Erythroblast (primary cell): ENCODE measurements at regions not wholly inside any gene's neighbourhood (a gene's known extent, or its start where the extent isn't known, plus 50 kb on each side); places are given as distances from the start of the nearest gene placed in this dataset.

Experiments used
- GATA1 ChIP-seq: IDR thresholded peaks from 2 replicates; pipeline ENCODE4 v1.6.1; 2011; ENCODE audit warnings: low read depth, mild to moderate bottlenecking, control low read depth, low read length, moderate library complexity
- POLR2A ChIP-seq: IDR thresholded peaks from 2 replicates; pipeline ENCODE4 v1.6.1; 2011; ENCODE audit warnings: mild to moderate bottlenecking, low read length

- TF ChIP-seq POLR2A: no peak
- TF ChIP-seq GATA1: no peak
Measured at GRCh38 chr1:164369698-164370365, 189.2 kb upstream of the PBX1 start.
